SK-N-SH (cell line): ENCODE measurements at regions not wholly inside any gene's neighbourhood (a gene's known extent, or its start where the extent isn't known, plus 50 kb on each side); places are given as distances from the start of the nearest gene placed in this dataset.

Experiments
- CTCF ChIA-PET: fragments of 300-600, 350-600 bp; formaldehyde crosslinking; extraction: SDS; loops from one replicate; lab custom pipeline; 2021; lab: Yijun Ruan, JAX
- POLR2A ChIA-PET: fragments of 350-600 bp; sonication (Branson Sonifier 250); formaldehyde crosslinking; extraction: SDS; loops from one replicate; lab custom pipeline; 2020; ENCODE audit warnings: antibody characterized with exemption, inconsistent platforms; lab: Yijun Ruan, JAX
- DNase-seq: peaks from one replicate; pipeline ENCODE4 v3.0.0; 2012
- H2AFZ ChIP-seq: fragments of 200-600 bp; sonication (generic); 2 replicates; pipeline ENCODE4 v1.8.1; 2016; ENCODE audit warnings: antibody characterized with exemption, mild to moderate bottlenecking, low read depth
- H3F3A ChIP-seq: fragments of 200-600 bp; sonication (generic); replicated peaks from 2 replicates; pipeline ENCODE3; 2016; ENCODE audit warnings: antibody characterized with exemption, mild to moderate bottlenecking; ENCODE audit not compliant: insufficient read depth
- H3K27ac ChIP-seq, 2 experiments: fragments of 200-500 bp in 1 of 2; fragments of 200-600 bp in 1 of 2; sonication (Bioruptor generic) in 1 of 2; sonication (generic), shearing (Covaris generic) in 1 of 2; 2 replicates each; pipeline versions ENCODE4 v1.5.1 to v1.6.1; 2014 to 2016; ENCODE audit warnings: low read depth in 2 of 2, inconsistent platforms in 1 of 2, low read length in 1 of 2, mild to moderate bottlenecking in 1 of 2, mixed read lengths in 1 of 2
- H3K27me3 ChIP-seq: fragments of 200-600 bp; sonication (generic), shearing (Covaris generic); 2 replicates; pipeline ENCODE4 v1.6.1; 2016; ENCODE audit warnings: mixed run types; ENCODE audit not compliant: insufficient read depth
- H3K36me3 ChIP-seq, 2 experiments: fragments of 200-500 bp in 1 of 2; fragments of 200-600 bp in 1 of 2; sonication (Bioruptor generic) in 1 of 2; sonication (generic) in 1 of 2; replicated peaks in 1 of 2; 2 replicates each; pipeline versions ENCODE3 to v1.5.1; 2014 to 2016; ENCODE audit warnings: low read length in 1 of 2, mild to moderate bottlenecking in 1 of 2; ENCODE audit not compliant: insufficient read depth in 2 of 2, control insufficient read depth in 1 of 2
- H3K4me1 ChIP-seq, 2 experiments: fragments of 200-500 bp in 1 of 2; fragments of 200-600 bp in 1 of 2; sonication (Bioruptor generic) in 1 of 2; sonication (generic), shearing (Covaris generic) in 1 of 2; 2 replicates each; pipeline versions ENCODE4 v1.5.1 to v1.6.1; 2014 to 2016; ENCODE audit warnings: low read depth in 1 of 2, low read length in 1 of 2, mixed run types in 1 of 2; ENCODE audit not compliant: insufficient read depth in 2 of 2, control insufficient read depth in 1 of 2
- H3K4me2 ChIP-seq: fragments of 200-600 bp; sonication (generic), shearing (Covaris generic); 2 replicates; pipeline ENCODE4 v1.6.1; 2017; ENCODE audit warnings: mixed run types
- H3K4me3 ChIP-seq, 2 experiments: fragments of 200-500 bp in 1 of 2; fragments of 200-600 bp in 1 of 2; sonication (Bioruptor generic) in 1 of 2; sonication (generic), shearing (Covaris generic) in 1 of 2; 2 replicates each; pipeline versions ENCODE4 v1.5.1 to v1.8.1; 2014 to 2016; ENCODE audit warnings: low read depth in 2 of 2, inconsistent platforms in 1 of 2, low read length in 1 of 2, mild to moderate bottlenecking in 1 of 2, mixed read lengths in 1 of 2, moderate library complexity in 1 of 2
- H3K79me2 ChIP-seq: fragments of 200-600 bp; sonication (generic); 2 replicates; pipeline ENCODE4 v1.8.1; 2017; ENCODE audit warnings: mild to moderate bottlenecking; ENCODE audit not compliant: insufficient read depth
- H3K9ac ChIP-seq: fragments of 200-600 bp; sonication (generic); 2 replicates; pipeline ENCODE4 v1.6.1; 2017; ENCODE audit warnings: mixed run types
- H3K9me2 ChIP-seq: fragments of 200-600 bp; sonication (generic); 2 replicates; pipeline ENCODE4 v1.6.1; 2017; ENCODE audit warnings: mixed run types
- H3K9me3 ChIP-seq: fragments of 200-600 bp; sonication (generic); 2 replicates; pipeline ENCODE4 v1.6.1; 2017; ENCODE audit warnings: mixed run types, mild to moderate bottlenecking, moderate library complexity
- H4K20me1 ChIP-seq: fragments of 200-600 bp; sonication (generic); 2 replicates; pipeline ENCODE4 v1.6.1; 2017; ENCODE audit warnings: mild to moderate bottlenecking, mixed run types; ENCODE audit not compliant: insufficient read depth
- CHD2 ChIP-seq: fragments of 150-350 bp; IDR thresholded peaks from 2 replicates; pipeline ENCODE4 v1.6.1; 2018; ENCODE audit warnings: low read length; ENCODE audit not compliant: partially characterized antibody
- FOSL2 ChIP-seq: IDR thresholded peaks from 2 replicates; pipeline ENCODE4 v1.4.0; 2012; ENCODE audit warnings: low read depth, mild to moderate bottlenecking, moderate library complexity, borderline replicate concordance
- FOXJ3 ChIP-seq: sonication (generic); formaldehyde crosslinking; IDR thresholded peaks from 2 replicates; pipeline ENCODE4 v1.5.1; 2020; ENCODE audit warnings: mild to moderate bottlenecking, missing genetic modification reagents
- GABPA ChIP-seq: IDR thresholded peaks from 2 replicates; pipeline ENCODE4 v1.4.0; 2012; ENCODE audit warnings: low read depth, mild to moderate bottlenecking
- MEF2A ChIP-seq: IDR thresholded peaks from 2 replicates; pipeline ENCODE4 v1.4.0; 2012; ENCODE audit warnings: low read depth, borderline replicate concordance
- MXI1 ChIP-seq: IDR thresholded peaks from 2 replicates; pipeline ENCODE4 v1.6.1; 2012; ENCODE audit warnings: mild to moderate bottlenecking, low read depth, low read length, improper control_type of control experiment
- POLR2AphosphoS5 ChIP-seq: IDR thresholded peaks from 2 replicates; pipeline ENCODE4 v1.6.1; 2012; ENCODE audit warnings: low read depth, low read length
- RAD21 ChIP-seq: IDR thresholded peaks from 2 replicates; pipeline ENCODE4 v1.6.1; 2012; ENCODE audit warnings: mild to moderate bottlenecking, low read length
- RCOR1 ChIP-seq: fragments of 150-350 bp; IDR thresholded peaks from 2 replicates; pipeline ENCODE4 v1.6.1; 2017; ENCODE audit warnings: antibody characterized with exemption, low read length
- RFX5 ChIP-seq: IDR thresholded peaks from 2 replicates; pipeline ENCODE4 v1.6.1; 2012; ENCODE audit warnings: mild to moderate bottlenecking, improper control_type of control experiment, low read length
- TAF1 ChIP-seq: IDR thresholded peaks from 2 replicates; pipeline ENCODE4 v1.6.1; 2012; ENCODE audit warnings: low read depth, mild to moderate bottlenecking, low read length, moderate library complexity, borderline replicate concordance
- YY1 ChIP-seq: IDR thresholded peaks from 2 replicates; pipeline ENCODE4 v1.4.0; 2012; ENCODE audit warnings: low read depth, mild to moderate bottlenecking
- WGBS: methylation state at CpG from one replicate; pipeline ENCODE4 v1.1.6; 2017; ENCODE audit warnings: low lambda C conversion rate; 5-methylcytosine and 5-hydroxymethylcytosine counted together
- TF ChIP-seq, protein P1 (sequence below): fragments of 150-350 bp; IDR thresholded peaks from 2 replicates; pipeline ENCODE4 v1.6.1; 2016; ENCODE audit warnings: mild to moderate bottlenecking, low read depth, low read length
- TF ChIP-seq, protein P2 (sequence below): IDR thresholded peaks from 2 replicates; pipeline ENCODE4 v1.4.0; 2012; ENCODE audit warnings: low read depth, borderline replicate concordance
- TF ChIP-seq, protein P3 (sequence below): IDR thresholded peaks from 2 replicates; pipeline ENCODE4; 2012

DNA sequence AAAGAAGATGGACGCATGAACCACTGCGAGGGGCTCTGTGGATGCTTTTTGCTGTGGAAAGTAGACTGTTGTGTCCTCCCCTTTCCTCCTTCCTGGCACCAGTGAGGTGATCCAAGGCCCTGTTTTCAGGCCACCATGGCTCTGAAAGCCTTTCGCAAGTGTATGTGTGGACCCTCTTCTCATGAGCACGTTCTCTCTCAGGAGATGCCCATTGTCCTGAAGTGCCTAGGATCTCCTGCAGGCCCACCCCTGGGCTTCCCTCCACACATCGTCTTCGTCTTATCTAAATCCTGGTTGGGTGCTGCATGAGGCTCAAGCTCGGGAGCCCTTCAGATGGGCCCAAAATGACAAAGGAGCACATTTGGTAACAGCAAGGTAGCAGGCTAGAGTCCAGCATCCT is 188.2 kb downstream of the PTPN20 start (continued):
- TF ChIP-seq, protein P1, sequence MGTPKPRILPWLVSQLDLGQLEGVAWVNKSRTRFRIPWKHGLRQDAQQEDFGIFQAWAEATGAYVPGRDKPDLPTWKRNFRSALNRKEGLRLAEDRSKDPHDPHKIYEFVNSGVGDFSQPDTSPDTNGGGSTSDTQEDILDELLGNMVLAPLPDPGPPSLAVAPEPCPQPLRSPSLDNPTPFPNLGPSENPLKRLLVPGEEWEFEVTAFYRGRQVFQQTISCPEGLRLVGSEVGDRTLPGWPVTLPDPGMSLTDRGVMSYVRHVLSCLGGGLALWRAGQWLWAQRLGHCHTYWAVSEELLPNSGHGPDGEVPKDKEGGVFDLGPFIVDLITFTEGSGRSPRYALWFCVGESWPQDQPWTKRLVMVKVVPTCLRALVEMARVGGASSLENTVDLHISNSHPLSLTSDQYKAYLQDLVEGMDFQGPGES, result no peak
- no peak for TF ChIP-seq FOXJ3 (CRISPR knock-in tag)
- no peak for TF ChIP-seq CHD2
- TF ChIP-seq, all 33 proteins: peak for 0

DNA sequence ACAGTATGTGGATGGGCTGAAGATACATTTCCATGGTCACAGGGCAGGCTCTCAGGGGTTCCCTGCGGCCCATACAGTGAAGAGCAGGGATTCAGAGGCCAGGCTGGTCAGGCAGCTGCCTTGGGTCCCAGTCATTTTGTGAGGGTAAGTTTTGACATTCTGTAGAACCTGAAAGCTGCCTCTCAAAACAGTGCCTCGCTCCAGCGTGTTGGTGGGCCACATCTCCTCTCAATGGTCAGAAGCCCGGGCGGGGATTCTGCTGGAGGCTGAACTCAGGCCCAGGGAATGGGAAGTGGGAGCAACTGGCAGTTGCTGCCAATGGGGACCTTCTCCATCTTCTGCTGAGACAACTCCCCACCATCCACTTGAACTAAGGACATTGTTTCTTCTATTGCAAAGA is 190.0 kb downstream of the PTPN20 start:
- Histone ChIP-seq H3K4me2 (no peak overlapping the region), H3K27ac (no peak overlapping the region), H3K9ac (no peak overlapping the region), H3F3A (no peaks in the 10 kb centered on the region), H2AFZ (no peak overlapping the region), H3K27me3 (no peaks in the 10 kb centered on the region), H3K36me3 (no peaks in the 10 kb centered on the region), H3K4me1 (no peaks in the 10 kb centered on the region), H4K20me1 (no peaks in the 10 kb centered on the region), H3K9me2 (no peaks in the 10 kb centered on the region), H3K4me3 (no peak overlapping the region), H3K79me2 (no peaks in the 10 kb centered on the region), H3K9me3 (no peaks in the 10 kb centered on the region)
- ChIA-PET POLR2A (no interaction called here), CTCF (no interaction called here)
- no peak for DNase-seq
- TF ChIP-seq FOSL2, result no peak
- TF ChIP-seq FOXJ3 (CRISPR knock-in tag), result no peak
- TF ChIP-seq, protein P2, sequence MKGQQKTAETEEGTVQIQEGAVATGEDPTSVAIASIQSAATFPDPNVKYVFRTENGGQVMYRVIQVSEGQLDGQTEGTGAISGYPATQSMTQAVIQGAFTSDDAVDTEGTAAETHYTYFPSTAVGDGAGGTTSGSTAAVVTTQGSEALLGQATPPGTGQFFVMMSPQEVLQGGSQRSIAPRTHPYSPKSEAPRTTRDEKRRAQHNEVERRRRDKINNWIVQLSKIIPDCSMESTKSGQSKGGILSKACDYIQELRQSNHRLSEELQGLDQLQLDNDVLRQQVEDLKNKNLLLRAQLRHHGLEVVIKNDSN, result no peak
- TF ChIP-seq MEF2A, result no peak
- TF ChIP-seq RAD21, result no peak
- TF ChIP-seq GABPA, result no peak
- TF ChIP-seq POLR2AphosphoS5, result no peak
- TF ChIP-seq TAF1, result no peak
- TF ChIP-seq, protein P1, result no peak
- no peak for TF ChIP-seq RFX5
- no peak for TF ChIP-seq MXI1
- TF ChIP-seq RCOR1, result no peak
- TF ChIP-seq, protein P3, sequence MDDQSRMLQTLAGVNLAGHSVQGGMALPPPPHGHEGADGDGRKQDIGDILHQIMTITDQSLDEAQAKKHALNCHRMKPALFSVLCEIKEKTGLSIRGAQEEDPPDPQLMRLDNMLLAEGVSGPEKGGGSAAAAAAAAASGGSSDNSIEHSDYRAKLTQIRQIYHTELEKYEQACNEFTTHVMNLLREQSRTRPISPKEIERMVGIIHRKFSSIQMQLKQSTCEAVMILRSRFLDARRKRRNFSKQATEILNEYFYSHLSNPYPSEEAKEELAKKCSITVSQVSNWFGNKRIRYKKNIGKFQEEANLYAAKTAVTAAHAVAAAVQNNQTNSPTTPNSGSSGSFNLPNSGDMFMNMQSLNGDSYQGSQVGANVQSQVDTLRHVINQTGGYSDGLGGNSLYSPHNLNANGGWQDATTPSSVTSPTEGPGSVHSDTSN, result no peak
- TF ChIP-seq YY1, result no peak
- 28% methylated on average over 4 of the region's 5 CpGs for WGBS
